Stimulated activated CD4-positive, alpha-beta T cell treated with anti-CD3 and anti-CD28 coated beads, Interleukin-4, amount 100 ng/mL, for 4 hours (primary cell): ENCODE measurements at regions not wholly inside any gene's neighbourhood (a gene's known extent, or its start where the extent isn't known, plus 50 kb on each side); places are given as distances from the start of the nearest gene placed in this dataset.

Source experiments
- DNase-seq, 2 experiments: peaks; one replicate each; pipeline ENCODE4 v3.0.0-alpha.2; 2020

- no peak for DNase-seq
Measured at GRCh38 chr4:14264437-14264836, 636.9 kb upstream of the BOD1L1 start.

- DNase-seq: no peak
Measured at GRCh38 chr4:14265651-14266050, 638.1 kb upstream of the BOD1L1 start.

- no peak for DNase-seq
Measured at GRCh38 chr4:14267373-14268060, 640.0 kb upstream of the BOD1L1 start.

DNA sequence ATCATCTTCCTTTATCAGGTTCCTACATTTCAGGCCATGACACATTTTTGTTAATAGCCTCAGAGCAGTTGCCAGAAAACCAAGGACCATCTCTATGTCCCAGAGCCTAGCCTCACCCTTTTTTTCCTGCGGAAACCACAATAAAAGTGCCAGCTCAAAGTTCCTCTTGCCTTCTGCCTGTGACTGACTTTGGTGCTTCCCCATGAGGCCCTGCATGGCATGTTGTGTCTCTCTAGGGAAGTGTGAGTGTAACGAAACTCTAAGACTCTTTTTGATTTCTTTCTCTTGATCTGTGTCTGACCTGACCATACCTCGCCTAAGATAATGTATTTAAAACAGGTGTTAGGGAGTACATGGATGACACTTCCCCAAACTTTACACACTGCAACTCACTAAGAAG is 642.3 kb upstream of the BOD1L1 start:
- no peak for DNase-seq

GRCh38 chr4:14272206-14272605 is 644.7 kb upstream of the BOD1L1 start:
- DNase-seq: no peak

DNA sequence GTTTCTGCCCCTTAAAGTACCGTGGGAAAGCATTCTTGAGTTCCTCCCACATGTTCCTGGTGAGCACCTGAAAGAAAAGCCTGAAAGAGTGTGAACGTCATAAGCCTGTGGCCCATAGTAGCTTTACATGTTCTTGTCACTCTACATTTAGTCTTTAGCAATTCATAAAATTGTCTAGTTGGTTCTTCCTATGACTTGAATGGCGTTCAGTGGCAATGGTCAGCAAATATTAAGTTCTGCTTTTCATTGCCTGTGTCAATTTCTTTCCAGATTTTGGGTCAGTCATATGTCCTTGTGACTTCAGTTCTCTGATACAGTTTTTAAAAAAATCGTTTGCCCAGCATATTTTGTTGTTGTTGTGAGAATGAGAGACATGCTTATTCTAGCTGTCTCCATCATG is 650.0 kb upstream of the BOD1L1 start:
- no peak for DNase-seq

DNA sequence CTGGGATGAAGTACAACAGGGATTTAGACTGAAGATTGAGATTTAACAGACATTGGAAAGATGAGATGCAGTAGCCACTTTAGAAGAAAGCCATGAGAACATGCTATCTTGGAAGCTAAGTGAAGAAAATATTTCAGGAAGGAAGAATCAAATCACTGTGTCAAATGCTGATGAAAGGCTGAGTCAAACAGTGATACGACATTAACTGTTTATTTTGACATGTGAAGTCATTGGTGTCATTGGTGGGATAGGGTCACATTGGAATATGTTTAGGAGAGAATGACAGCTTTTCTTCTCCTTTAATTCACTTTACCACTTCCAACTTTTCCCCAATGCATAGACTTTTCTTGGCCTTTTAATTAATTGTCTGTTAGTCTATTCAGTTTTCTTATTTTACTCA is 653.0 kb upstream of the BOD1L1 start:
- DNase-seq: no peak

DNA sequence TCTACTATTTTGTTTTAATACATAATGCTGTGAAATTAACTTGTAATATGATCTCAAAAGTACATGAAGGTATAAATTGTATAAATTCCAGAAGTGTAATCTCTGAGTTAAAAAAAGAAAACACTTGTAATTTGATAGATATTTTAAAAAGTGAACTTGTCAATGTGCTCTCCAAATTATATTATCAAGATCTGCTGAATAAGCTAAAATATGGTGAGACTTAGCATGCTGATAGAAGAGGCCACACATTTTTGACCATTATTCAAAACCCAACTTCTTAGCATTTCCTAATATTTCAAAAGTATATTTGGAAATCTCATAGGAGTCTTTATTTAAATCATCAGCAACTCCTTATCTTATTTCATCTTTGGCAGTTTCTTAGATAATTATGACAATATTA is 657.1 kb upstream of the BOD1L1 start:
- DNase-seq: no peak

- no peak for DNase-seq
Measured at GRCh38 chr4:14289708-14290107, 662.2 kb upstream of the BOD1L1 start.

GRCh38 chr4:14293582-14293981 is 666.1 kb upstream of the BOD1L1 start:
- no peak for DNase-seq

DNA sequence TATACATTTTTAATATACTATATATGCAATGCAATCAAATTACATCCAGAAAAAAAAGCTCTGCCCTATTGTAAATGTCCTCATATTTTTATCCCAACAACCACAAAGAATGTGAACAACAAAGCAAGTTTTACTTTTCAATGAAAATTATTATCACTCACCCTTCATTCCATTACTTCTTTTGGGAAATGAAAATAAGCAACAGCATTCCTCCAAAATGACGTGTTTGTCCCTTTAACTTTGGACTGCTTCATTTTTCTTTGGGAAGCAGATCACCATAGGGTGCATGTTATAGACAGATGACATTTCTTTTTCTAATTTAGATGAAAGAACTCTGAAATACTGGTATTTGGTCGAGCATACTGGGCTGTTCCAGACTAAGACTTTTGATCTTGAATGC is 667.1 kb upstream of the BOD1L1 start:
- DNase-seq: no peak

DNA sequence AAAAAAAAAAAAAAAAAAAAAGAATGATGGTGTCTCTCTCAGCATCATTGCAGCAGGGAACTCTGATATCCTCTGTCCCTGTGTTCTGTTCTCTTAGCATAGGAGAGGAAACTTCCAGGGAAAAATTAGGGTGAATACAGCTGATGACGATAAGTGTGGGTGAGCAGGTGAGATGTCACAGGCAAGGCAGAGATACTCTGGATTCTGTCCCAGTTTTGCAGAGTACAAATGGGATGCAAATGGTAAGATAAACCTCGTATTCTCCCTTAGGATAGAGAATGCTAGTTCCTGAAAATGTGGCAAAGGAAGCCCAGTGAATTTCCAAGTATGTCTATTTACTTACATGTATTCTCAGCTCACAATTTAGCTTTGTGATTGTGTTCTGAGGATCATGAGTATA is 671.6 kb upstream of the BOD1L1 start:
- no peak for DNase-seq

GRCh38 chr4:14302021-14302420 is 674.5 kb upstream of the BOD1L1 start:
- no peak for DNase-seq

DNA sequence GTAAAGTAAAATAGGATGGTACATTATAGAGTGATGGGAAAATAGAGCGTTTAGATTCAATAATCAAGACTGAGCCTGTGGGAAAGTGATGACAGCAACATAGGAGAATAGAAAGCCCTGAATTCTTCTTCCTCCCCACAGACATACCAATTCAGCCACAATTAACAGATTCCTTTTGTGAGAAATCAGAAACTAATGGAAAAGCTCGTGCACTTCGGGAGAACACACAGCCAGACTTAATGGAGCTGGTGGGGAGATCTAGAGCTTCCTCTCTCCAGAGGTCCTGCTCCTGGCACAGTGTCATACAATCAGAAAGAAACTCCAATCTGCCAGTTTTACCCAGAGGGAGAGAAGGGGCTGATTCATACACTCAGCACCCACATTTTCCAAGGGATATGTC is 676.3 kb upstream of the BOD1L1 start:
- DNase-seq: no peak

- DNase-seq: no peak
Measured at GRCh38 chr4:14308229-14308651, 680.7 kb upstream of the BOD1L1 start.

DNA sequence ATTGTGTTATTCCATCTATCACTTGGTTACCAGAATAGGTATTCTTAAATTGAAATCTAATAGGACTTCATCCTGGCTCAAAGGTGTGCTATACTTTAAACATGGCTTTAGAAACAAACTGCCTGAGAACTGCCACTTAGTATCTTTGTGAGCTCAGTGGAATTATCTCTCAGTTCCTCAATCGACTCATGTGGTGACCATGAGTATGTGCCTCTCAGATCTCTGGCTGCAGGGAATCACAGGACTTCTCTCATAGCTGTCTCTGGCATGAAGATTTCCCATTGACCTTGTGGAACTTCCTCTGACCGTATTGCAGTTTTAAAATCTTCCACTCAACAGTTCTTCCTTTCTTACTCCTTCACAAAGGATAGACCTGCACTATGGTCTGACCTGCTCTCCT is 681.9 kb upstream of the BOD1L1 start:
- no peak for DNase-seq

DNA sequence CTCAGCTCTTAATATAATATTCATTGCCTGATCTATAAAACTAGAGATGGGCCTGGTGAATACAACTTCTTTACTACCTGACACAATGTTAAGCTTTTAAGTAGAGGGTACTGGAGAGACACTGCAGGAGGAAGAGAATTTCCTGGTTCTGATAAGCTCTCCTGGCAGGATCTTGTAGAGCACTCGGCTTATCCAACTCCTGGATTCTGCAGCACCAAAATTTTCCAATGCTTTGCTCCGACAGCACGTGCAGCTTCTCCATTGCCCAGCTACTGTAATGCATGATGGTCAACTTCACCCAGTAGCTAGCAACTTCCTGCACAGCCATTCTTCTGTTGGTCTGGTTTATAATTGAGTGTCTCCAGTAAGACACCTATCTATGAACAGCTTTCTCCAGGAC is 686.2 kb upstream of the BOD1L1 start:
- DNase-seq: no peak

DNA sequence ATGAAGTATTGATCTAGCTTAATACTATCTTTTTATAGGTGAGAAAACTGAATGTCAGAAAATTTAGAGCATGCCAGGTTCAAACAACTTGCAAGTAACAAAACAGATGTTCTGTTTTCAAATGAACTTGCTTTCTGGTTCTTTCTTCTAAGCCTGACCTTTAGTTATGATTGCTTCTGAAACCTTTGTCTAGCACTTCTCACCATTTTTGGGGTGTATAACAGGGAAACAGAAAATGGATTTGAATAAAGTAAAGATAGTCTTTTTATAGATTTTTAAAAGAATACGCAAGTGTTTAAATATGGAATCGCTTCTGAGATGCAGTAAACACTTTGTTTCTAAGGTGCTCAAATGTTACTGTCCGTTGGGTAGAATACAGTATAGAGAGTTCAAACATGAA is 687.2 kb upstream of the CPEB2 start:
- no peak for DNase-seq

GRCh38 chr4:14317351-14317750 is 684.9 kb upstream of the CPEB2 start:
- DNase-seq: no peak

DNA sequence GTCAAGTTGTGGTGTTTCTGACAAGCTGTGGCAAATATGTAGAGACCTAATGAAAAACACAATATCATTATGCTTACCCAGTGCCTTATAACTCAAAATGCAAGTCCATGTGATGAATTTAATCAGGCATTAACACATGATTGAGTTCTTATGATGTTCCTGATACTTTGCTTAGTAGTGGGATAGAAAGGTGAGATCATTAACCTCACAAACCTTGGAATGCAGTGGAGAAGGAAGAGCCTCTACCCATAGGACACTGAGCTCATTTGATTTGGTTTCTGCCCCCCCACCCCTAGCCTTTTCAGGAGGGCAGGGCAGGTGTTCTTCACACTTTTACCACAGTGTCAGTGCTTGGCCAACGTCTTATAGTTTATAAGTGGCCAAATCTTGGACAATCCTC is 683.6 kb upstream of the CPEB2 start:
- DNase-seq: no peak

- no peak for DNase-seq
Measured at GRCh38 chr4:14321723-14322122, 680.6 kb upstream of the CPEB2 start.

DNA sequence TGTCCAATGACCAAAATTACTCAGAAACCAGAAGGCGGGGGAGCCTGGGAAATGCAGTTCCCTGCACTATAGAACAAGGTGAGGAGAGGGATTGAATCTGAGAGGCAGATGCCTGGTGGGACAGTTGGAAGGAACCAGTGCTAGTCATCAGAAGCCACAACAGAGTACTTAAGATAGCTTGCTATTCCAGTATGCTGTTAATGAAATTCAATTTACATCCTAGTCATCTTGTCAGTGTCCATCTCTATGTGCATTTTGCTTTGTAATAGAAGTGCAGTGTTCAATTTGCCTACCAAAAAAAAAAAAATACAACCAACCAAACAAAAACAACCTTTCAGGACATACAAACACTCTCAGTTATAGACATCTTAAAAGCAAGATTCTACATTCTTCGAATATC is 679.1 kb upstream of the CPEB2 start:
- DNase-seq: no peak

- no peak for DNase-seq
Measured at GRCh38 chr4:14329228-14329627, 673.1 kb upstream of the CPEB2 start.

DNA sequence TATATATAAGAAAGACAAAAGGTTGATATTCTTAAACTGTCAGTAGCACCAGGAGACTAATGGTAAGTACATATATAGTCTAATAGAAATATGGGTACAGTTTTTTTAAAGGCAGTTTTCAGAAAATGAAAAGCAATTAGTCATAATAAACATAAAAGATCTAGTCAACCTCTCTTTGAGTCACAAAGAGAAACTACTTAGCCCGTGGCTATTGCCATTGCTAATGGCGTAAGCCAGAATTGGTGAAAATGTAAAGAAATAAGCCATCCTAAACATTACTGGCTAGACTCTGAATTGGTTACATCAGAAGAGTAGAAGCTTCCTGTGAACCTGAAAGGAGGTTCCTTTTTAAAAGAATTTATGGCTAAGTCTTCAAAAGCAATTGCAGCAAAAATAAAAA is 668.7 kb upstream of the CPEB2 start:
- DNase-seq: no peak

DNA sequence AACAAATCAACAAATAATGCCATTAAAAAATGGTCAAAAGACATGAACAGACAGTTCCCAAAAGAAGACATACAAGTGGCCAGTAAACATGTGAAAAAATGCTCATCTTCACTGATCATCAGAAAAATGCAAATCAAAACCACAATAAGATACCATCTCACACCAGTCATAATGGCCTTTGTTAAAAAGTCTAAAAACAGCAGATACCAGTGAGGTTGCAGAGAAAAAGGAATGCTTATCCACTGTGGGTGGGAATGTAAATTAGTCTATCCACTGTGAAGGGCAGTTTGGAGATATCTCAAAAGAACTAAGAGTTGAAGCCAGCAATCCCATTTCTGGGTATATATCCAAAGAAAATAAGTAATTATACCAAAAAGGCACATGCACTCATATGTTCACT is 668.1 kb upstream of the CPEB2 start:
- DNase-seq: no peak

GRCh38 chr4:14335872-14336271 is 666.4 kb upstream of the CPEB2 start:
- DNase-seq: no peak
